Endothelial cell of umbilical vein (primary cell): ENCODE measurements at regions not wholly inside any gene's neighbourhood (a gene's known extent, or its start where the extent isn't known, plus 50 kb on each side); places are given as distances from the start of the nearest gene placed in this dataset.

Experiments
- EZH2 ChIP-seq: IDR thresholded peaks from 2 replicates; pipeline ENCODE4 v1.6.1; 2012; ENCODE audit warnings: borderline replicate concordance, low read depth, mild to moderate bottlenecking, moderate library complexity, low read length, inconsistent platforms; ENCODE audit not compliant: severe bottlenecking
- JUN ChIP-seq: IDR thresholded peaks from 2 replicates; pipeline ENCODE4 v1.6.1; 2011; ENCODE audit warnings: borderline replicate concordance, low read depth; ENCODE audit not compliant: insufficient read length, insufficient read depth
- POLR2A ChIP-seq: IDR thresholded peaks from 2 replicates; pipeline ENCODE4 v1.6.1; 2012; ENCODE audit warnings: low read depth, mild to moderate bottlenecking, control low read depth, low read length
- POLR2AphosphoS5 ChIP-seq: IDR thresholded peaks from 2 replicates; pipeline ENCODE4 v1.6.1; 2012; ENCODE audit warnings: low read depth, mild to moderate bottlenecking, control low read depth, low read length, moderate library complexity; ENCODE audit not compliant: insufficient read depth
- TF ChIP-seq, protein P1 (sequence below), 2 donors: IDR thresholded peaks; 1 replicate in 1 of 2; 2 replicates in 1 of 2; pipeline ENCODE4 v1.5.1; 2011; ENCODE audit warnings: low read length in 2 of 2, mild to moderate bottlenecking in 2 of 2, moderate library complexity in 2 of 2, control low read depth in 1 of 2, inconsistent platforms in 1 of 2, low read depth in 1 of 2; ENCODE audit not compliant: insufficient read depth in 1 of 2; ENCODE audit errors: extremely low read depth in 1 of 2
- TF ChIP-seq, protein P2 (sequence below): IDR thresholded peaks from 2 replicates; pipeline ENCODE4 v1.6.1; 2011; ENCODE audit not compliant: insufficient read depth, insufficient read length

DNA sequence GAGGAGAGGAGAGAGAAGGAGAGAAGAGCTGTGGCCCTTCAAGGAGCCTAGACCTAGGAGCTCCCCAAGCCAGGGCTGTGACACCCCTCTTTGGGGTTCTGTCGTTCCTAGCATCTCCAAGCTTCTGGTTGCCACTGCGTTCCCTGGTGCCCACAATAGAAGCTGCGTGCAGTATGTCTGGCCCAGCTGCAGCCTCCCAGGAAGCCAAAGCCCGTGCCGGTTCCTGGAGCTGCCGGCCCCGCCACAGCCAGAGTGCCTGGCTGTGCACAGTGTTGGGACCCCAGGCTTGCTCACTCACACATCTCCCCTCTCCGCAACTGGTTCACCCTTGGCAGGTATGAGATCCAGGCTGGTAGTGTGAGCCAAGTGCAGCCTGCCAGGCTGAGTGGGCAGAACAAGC, 367.7 kb upstream of the MC4R start:
- TF ChIP-seq, protein P1, sequence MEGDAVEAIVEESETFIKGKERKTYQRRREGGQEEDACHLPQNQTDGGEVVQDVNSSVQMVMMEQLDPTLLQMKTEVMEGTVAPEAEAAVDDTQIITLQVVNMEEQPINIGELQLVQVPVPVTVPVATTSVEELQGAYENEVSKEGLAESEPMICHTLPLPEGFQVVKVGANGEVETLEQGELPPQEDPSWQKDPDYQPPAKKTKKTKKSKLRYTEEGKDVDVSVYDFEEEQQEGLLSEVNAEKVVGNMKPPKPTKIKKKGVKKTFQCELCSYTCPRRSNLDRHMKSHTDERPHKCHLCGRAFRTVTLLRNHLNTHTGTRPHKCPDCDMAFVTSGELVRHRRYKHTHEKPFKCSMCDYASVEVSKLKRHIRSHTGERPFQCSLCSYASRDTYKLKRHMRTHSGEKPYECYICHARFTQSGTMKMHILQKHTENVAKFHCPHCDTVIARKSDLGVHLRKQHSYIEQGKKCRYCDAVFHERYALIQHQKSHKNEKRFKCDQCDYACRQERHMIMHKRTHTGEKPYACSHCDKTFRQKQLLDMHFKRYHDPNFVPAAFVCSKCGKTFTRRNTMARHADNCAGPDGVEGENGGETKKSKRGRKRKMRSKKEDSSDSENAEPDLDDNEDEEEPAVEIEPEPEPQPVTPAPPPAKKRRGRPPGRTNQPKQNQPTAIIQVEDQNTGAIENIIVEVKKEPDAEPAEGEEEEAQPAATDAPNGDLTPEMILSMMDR (IDR thresholded peaks at IDR 0.05; ENCODE audit: extremely low read depth in 1 of 2, insufficient read depth in 1 of 2, low read depth in 1 of 2, low read length in 2 of 2): no peak
- TF ChIP-seq EZH2 (no peak), POLR2AphosphoS5 (no peak), POLR2A (no peak), JUN (no peak)
- TF ChIP-seq, protein P2, sequence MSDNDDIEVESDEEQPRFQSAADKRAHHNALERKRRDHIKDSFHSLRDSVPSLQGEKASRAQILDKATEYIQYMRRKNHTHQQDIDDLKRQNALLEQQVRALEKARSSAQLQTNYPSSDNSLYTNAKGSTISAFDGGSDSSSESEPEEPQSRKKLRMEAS: no peak
